Neural crest cell (in vitro differentiated cells): ENCODE measurements at regions not wholly inside any gene's neighbourhood (a gene's known extent, or its start where the extent isn't known, plus 50 kb on each side); places are given as distances from the start of the nearest gene placed in this dataset.
A peak's percentile ranks its signal among the peaks of the same experiment; 100 is the strongest.

Experiments
- DNase-seq: peaks from one replicate; pipeline ENCODE4 v3.0.0; 2021; ENCODE audit warnings: low read depth, mixed read lengths, low spot score
- H3K27ac Mint-ChIP-seq: one replicate; pipeline ENCODE4 v1.8.0; 2021; ENCODE audit warnings: mild to moderate bottlenecking, mixed read lengths; ENCODE audit not compliant: unreplicated experiment
- H3K27me3 Mint-ChIP-seq: 2 replicates; pipeline ENCODE4 v1.8.0; 2021; ENCODE audit warnings: low read depth, mild to moderate bottlenecking, mixed read lengths
- H3K36me3 Mint-ChIP-seq: 2 replicates; pipeline ENCODE4 v1.8.0; 2021; ENCODE audit warnings: low read depth, mild to moderate bottlenecking, mixed read lengths
- H3K4me1 Mint-ChIP-seq: 2 replicates; pipeline ENCODE4 v1.8.0; 2021; ENCODE audit warnings: mixed read lengths
- H3K4me3 Mint-ChIP-seq: one replicate; pipeline ENCODE4 v1.8.0; 2021; ENCODE audit warnings: mild to moderate bottlenecking, mixed read lengths
- H3K9me3 Mint-ChIP-seq: 2 replicates; pipeline ENCODE4 v1.8.0; 2021; ENCODE audit warnings: mixed read lengths
- CTCF ChIP-seq: fragments of 200-600 bp; sonication (generic); conservative IDR thresholded peaks from 2 replicates; pipeline ENCODE4 v1.5.0; 2021; ENCODE audit warnings: antibody characterized with exemption, mild to moderate bottlenecking

- peaks cover 3% of the 10 kb centered on the region for H3K27me3 Mint-ChIP-seq
- H3K4me1 Mint-ChIP-seq, result peaks cover 13% of the 10 kb centered on the region
- no peak for DNase-seq
- no peak overlapping the region for H3K4me3 Mint-ChIP-seq
- no peak overlapping the region for H3K27ac Mint-ChIP-seq
- no peaks in the 10 kb centered on the region for H3K9me3 Mint-ChIP-seq
- H3K36me3 Mint-ChIP-seq, result no peaks in the 10 kb centered on the region
- TF ChIP-seq CTCF, result no peak
Measured at GRCh38 chr6:12459945-12460661, 169.9 kb downstream of the EDN1 start.

- Mint-ChIP-seq H3K27ac (no peak overlapping the region), H3K4me3 (no peak overlapping the region), H3K4me1 (no peaks in the 10 kb centered on the region), H3K27me3 (no peaks in the 10 kb centered on the region), H3K36me3 (no peaks in the 10 kb centered on the region), H3K9me3 (peaks cover 3% of the 10 kb centered on the region)
- DNase-seq, result no peak
- no peak for TF ChIP-seq CTCF
Measured at GRCh38 chr6:12467706-12468670, 177.8 kb downstream of the EDN1 start.

GRCh38 chr6:12472601-12473038, 182.5 kb downstream of the EDN1 start:
- no peak overlapping the region for H3K27ac Mint-ChIP-seq
- H3K27me3 Mint-ChIP-seq, result no peaks in the 10 kb centered on the region
- H3K9me3 Mint-ChIP-seq, result no peaks in the 10 kb centered on the region
- peaks cover 8% of the 10 kb centered on the region for H3K4me1 Mint-ChIP-seq
- H3K4me3 Mint-ChIP-seq, result no peak overlapping the region
- TF ChIP-seq CTCF, result no peak
- H3K36me3 Mint-ChIP-seq, result no peaks in the 10 kb centered on the region
- no peak for DNase-seq

GRCh38 chr6:12473494-12473893, 183.3 kb downstream of the EDN1 start:
- H3K4me3 Mint-ChIP-seq, result no peak overlapping the region
- DNase-seq, result no peak
- H3K27me3 Mint-ChIP-seq, result no peaks in the 10 kb centered on the region
- peak overlapping the region; percentile 51 for H3K27ac Mint-ChIP-seq
- no peaks in the 10 kb centered on the region for H3K36me3 Mint-ChIP-seq
- H3K4me1 Mint-ChIP-seq, result peaks cover 8% of the 10 kb centered on the region
- H3K9me3 Mint-ChIP-seq, result no peaks in the 10 kb centered on the region
- TF ChIP-seq CTCF, result no peak

- TF ChIP-seq CTCF, result no peak
- no peak overlapping the region for H3K4me3 Mint-ChIP-seq
Measured at GRCh38 chr6:12474167-12475140, 184.3 kb downstream of the EDN1 start.

More at GRCh38 chr6:12474167-12475140, 184.3 kb downstream of the EDN1 start:
- Mint-ChIP-seq H3K4me1 (peaks cover 8% of the 10 kb centered on the region), H3K27ac (no peak overlapping the region), H3K27me3 (no peaks in the 10 kb centered on the region), H3K9me3 (no peaks in the 10 kb centered on the region), H3K36me3 (no peaks in the 10 kb centered on the region)
- DNase-seq, result no peak
